Prostate gland (tissue), 2 donors: ENCODE measurements at regions not wholly inside any gene's neighbourhood (a gene's known extent, or its start where the extent isn't known, plus 50 kb on each side); places are given as distances from the start of the nearest gene placed in this dataset.

Experiments used
- DNase-seq: peaks from one replicate; pipeline ENCODE4 v3.0.0-alpha.2; 2019; ENCODE audit warnings: low spot score
- H3K27ac ChIP-seq, 2 donors: fragments of 200-600 bp; sonication (generic); 2 replicates each; pipeline ENCODE4 v1.5.1; 2017 to 2019
- H3K27me3 ChIP-seq: fragments of 200-600 bp; sonication (generic); replicated peaks from 2 replicates; pipeline ENCODE4 v1.5.1; 2019; ENCODE audit not compliant: insufficient read depth
- H3K36me3 ChIP-seq, 2 donors: fragments of 200-600 bp; sonication (generic); 1 replicate in 1 of 2; 2 replicates in 1 of 2; pipeline versions ENCODE4 v1.5.1 to v1.8.1; 2017 to 2019
- H3K4me1 ChIP-seq: fragments of 200-600 bp; sonication (generic); replicated peaks from 2 replicates; pipeline ENCODE4 v1.5.1; 2019
- H3K4me3 ChIP-seq, 2 donors: fragments of 200-600 bp; sonication (generic); 2 replicates each; pipeline ENCODE4 v1.5.1; 2017 to 2019
- H3K9me3 ChIP-seq: fragments of 200-600 bp; sonication (generic); 2 replicates; pipeline ENCODE4 v1.5.1; 2017
- CTCF ChIP-seq, 4 experiments: fragments of 200-600 bp in 2 of 4; fragments of 450-650 bp in 2 of 4; sonication (generic) in 2 of 4; IDR thresholded peaks; 1 replicate in 3 of 4; 2 replicates in 1 of 4; pipeline ENCODE4 v1.5.1; 2016 to 2019; ENCODE audit warnings: antibody characterized with exemption in 4 of 4, mild to moderate bottlenecking in 2 of 4, moderate library complexity in 2 of 4
- POLR2A ChIP-seq: fragments of 450-650 bp; IDR thresholded peaks from one replicate; pipeline ENCODE4 v1.6.1; 2016; ENCODE audit warnings: antibody characterized with exemption, mild to moderate bottlenecking
- POLR2AphosphoS5 ChIP-seq: sonication (generic); formaldehyde crosslinking; IDR thresholded peaks from one replicate; pipeline ENCODE4 v1.6.1; 2017; ENCODE audit warnings: antibody characterized with exemption
- WGBS: methylation state at CpG from one replicate; pipeline ENCODE4 v1.1.5; 2018; 5-methylcytosine and 5-hydroxymethylcytosine counted together
- intact Hi-C: fragments of 100-400 bp; cut with DNase I; formaldehyde crosslinking; loops from one replicate; pipeline ENCODE4 v1.14.2; 2022

GRCh38 chr11:80943226-80943625 lies 1502.4 kb upstream of the TENM4 start:
- no peak overlapping the region for H3K4me3 ChIP-seq
- H3K36me3 ChIP-seq: no peaks in the 10 kb centered on the region
- no peak for DNase-seq
- H3K9me3 ChIP-seq: no peaks in the 10 kb centered on the region
- H3K4me1 ChIP-seq: no peaks in the 10 kb centered on the region
- intact Hi-C loops: no loop called here
- no peaks in the 10 kb centered on the region for H3K27me3 ChIP-seq
- no peak overlapping the region for H3K27ac ChIP-seq
- TF ChIP-seq CTCF (IDR thresholded peaks at IDR 0.05) (no peak), POLR2AphosphoS5 (no peak), POLR2A (no peak)

GRCh38 chr11:80937842-80938241 lies 1497.0 kb upstream of the TENM4 start:
- no peak for TF ChIP-seq POLR2A
- TF ChIP-seq CTCF (IDR thresholded peaks at IDR 0.05): no peak
- no peak for TF ChIP-seq POLR2AphosphoS5
- intact Hi-C loops: no loop called here
- H3K36me3 ChIP-seq: no peaks in the 10 kb centered on the region

GRCh38 chr11:80930038-80930437 lies 1489.2 kb upstream of the TENM4 start:
- no peak for DNase-seq
- 87% methylated on average over 4 of the region's 4 CpGs for WGBS
- Histone ChIP-seq H3K27ac (no peak overlapping the region), H3K27me3 (no peaks in the 10 kb centered on the region), H3K4me3 (no peak overlapping the region), H3K4me1 (no peaks in the 10 kb centered on the region), H3K36me3 (no peaks in the 10 kb centered on the region), H3K9me3 (no peaks in the 10 kb centered on the region)
- TF ChIP-seq CTCF (IDR thresholded peaks at IDR 0.05) (no peak), POLR2AphosphoS5 (no peak), POLR2A (no peak)
- intact Hi-C loops: no loop called here

More at GRCh38 chr11:80937842-80938241, 1497.0 kb upstream of the TENM4 start:
- 81% methylated on average over 3 of the region's 3 CpGs for WGBS
- Histone ChIP-seq H3K27ac (no peak overlapping the region), H3K4me1 (no peaks in the 10 kb centered on the region), H3K9me3 (no peaks in the 10 kb centered on the region), H3K4me3 (no peak overlapping the region), H3K27me3 (no peaks in the 10 kb centered on the region)
- DNase-seq: no peak

- Histone ChIP-seq H3K4me3 (no peak overlapping the region), H3K27me3 (no peaks in the 10 kb centered on the region), H3K4me1 (no peaks in the 10 kb centered on the region), H3K9me3 (no peaks in the 10 kb centered on the region), H3K27ac (no peak overlapping the region), H3K36me3 (no peaks in the 10 kb centered on the region)
- TF ChIP-seq POLR2A: no peak
- TF ChIP-seq CTCF (IDR thresholded peaks at IDR 0.05): no peak
- no peak for TF ChIP-seq POLR2AphosphoS5
- 94% methylated on average over 1 of the region's 1 CpG for WGBS
- DNase-seq: no peak
- intact Hi-C loops: no loop called here
Observed at GRCh38 chr11:80929031-80929805, 1488.4 kb upstream of the TENM4 start.

GRCh38 chr11:80925321-80925720 lies 1484.5 kb upstream of the TENM4 start:
- no peaks in the 10 kb centered on the region for H3K36me3 ChIP-seq
- no peaks in the 10 kb centered on the region for H3K4me1 ChIP-seq
- TF ChIP-seq POLR2AphosphoS5 (no peak), POLR2A (no peak), CTCF (IDR thresholded peaks at IDR 0.05) (no peak)
- WGBS: 65% methylated on average over 5 of the region's 5 CpGs
- intact Hi-C loops: no loop called here
- DNase-seq: no peak
- H3K27ac ChIP-seq: no peak overlapping the region
- no peaks in the 10 kb centered on the region for H3K9me3 ChIP-seq
- H3K27me3 ChIP-seq: no peaks in the 10 kb centered on the region
- no peak overlapping the region for H3K4me3 ChIP-seq
